Inflammatory macrophage (primary cell): ENCODE measurements at regions not wholly inside any gene's neighbourhood (a gene's known extent, or its start where the extent isn't known, plus 50 kb on each side); places are given as distances from the start of the nearest gene placed in this dataset.

Experiments
- DNase-seq, 2 donors: peaks; one replicate each; pipeline ENCODE4 v3.0.0-alpha.2; 2020 to 2022

- peak in 1 of 2 donors; percentile 33 for DNase-seq
Observed at GRCh38 chr12:116650585-116651087, 87.2 kb downstream of the SPRING1 start.

DNA sequence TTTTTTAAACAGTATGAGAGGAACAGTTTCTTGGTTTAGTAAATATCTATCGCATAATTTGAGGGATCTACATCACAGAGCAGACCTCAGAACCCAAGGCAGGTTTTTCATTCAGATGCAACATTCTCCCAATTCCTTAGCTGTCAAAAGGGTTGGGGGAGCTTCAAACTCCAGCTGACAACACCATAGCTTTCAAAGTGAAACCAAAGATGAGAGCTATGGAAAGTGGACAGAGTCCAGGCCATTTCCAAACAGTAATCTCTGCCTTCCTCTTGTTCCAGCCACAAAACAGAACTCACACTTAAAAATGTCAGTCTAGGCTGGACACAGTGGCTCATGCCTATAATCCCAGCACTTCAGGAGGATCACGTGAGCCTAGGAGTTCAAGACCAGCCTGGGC, 87.8 kb downstream of the SPRING1 start:
- DNase-seq: no peak

DNA sequence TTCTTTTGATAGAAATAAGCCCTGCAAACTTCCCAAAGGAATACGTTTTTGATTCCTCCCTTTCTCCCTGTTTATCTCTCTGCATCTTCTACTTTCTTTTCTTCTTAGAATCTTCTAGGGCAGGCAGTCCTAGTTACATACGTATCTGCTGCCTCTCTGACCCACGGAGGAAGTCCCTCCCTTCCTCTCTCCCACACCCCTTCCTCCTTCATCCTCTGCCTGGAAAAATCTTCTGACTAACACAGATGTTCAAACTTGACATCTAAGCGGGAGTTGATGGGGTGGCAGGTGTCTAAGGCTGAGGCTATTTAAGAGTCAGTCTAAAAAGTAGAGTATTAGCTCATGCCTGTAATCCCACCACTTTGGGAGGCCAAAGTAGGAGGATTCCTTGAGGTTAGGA, 88.6 kb downstream of the MAP1LC3B2 start:
- no peak for DNase-seq

GRCh38 chr12:116646901-116647300, 87.7 kb downstream of the MAP1LC3B2 start:
- DNase-seq: no peak

DNA sequence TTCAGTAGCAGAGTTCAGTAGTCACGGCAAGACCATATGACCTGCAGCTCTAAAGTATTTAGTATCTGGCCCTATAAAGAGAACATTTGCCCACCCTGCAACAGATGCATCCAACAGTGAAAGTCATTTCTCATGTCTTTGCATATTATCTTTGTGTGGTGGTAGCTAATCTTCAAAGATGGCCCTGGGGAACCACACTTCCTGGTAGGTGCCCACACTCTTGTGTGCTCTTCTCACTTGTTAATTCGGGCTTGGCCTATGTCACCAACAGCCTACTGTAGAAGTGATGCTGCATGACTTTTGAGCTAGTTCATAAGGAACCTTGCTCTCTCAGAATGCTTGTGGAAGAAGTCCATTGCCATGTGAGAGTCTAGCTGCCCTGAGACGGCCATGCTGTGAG, 85.6 kb downstream of the MAP1LC3B2 start:
- DNase-seq: no peak

GRCh38 chr12:116642683-116643082, 83.5 kb downstream of the MAP1LC3B2 start:
- DNase-seq: peak in 1 of 2 donors; percentile 32

GRCh38 chr12:116642106-116642505, 82.9 kb downstream of the MAP1LC3B2 start:
- peak in 1 of 2 donors; percentile 14 for DNase-seq

GRCh38 chr12:116640281-116640680, 81.1 kb downstream of the MAP1LC3B2 start:
- DNase-seq: no peak

- DNase-seq: no peak
Observed at GRCh38 chr12:116639765-116640164, 80.6 kb downstream of the MAP1LC3B2 start.

DNA sequence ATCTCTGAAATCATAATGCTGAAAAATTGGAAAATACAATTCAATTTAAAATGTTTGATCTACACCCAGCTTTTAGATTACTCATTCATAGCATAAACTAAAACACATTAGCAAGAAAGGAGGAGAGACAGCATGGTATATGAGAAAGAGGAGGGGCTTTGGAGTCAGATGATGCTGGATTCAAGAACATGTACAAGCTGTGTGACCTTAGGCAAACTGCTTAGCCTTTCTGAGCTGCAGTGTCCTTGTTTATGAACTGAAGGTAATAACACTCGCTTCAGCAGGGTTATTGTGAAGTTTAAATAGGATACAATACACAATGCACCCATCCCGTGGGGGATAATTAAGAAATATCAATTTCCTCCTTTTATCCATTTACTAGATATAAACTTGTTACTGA, 79.2 kb downstream of the MAP1LC3B2 start:
- DNase-seq: no peak

DNA sequence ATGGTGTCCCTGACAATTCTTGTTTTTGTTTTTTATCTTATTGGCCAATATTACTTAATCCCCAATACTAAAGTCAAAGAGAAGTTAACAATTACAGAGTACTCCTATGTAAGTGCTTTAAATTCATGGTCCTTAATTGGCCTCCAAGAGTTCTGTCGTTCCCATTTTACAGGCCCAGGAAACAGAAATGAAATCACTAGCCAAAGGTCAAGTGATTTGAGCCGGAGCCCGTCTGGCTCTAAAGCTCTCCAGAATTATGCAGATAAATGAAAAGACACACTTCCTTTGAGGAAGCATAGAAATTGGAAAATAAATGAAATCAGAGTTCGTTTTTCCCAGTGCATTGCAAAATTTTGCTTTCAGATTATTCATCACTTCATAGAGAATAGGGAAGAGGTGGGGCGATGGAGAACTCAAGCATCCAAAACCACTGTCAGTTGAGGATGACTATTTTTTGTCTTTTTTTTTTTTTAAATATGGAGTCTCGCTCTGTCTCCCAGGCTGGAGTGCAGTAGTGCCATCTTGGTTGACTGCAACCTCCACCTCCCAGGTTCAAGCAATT, 78.5 kb downstream of the MAP1LC3B2 start:
- DNase-seq: peak; percentile 75 to 87

GRCh38 chr12:116636608-116637519, 77.7 kb downstream of the MAP1LC3B2 start:
- no peak for DNase-seq

DNA sequence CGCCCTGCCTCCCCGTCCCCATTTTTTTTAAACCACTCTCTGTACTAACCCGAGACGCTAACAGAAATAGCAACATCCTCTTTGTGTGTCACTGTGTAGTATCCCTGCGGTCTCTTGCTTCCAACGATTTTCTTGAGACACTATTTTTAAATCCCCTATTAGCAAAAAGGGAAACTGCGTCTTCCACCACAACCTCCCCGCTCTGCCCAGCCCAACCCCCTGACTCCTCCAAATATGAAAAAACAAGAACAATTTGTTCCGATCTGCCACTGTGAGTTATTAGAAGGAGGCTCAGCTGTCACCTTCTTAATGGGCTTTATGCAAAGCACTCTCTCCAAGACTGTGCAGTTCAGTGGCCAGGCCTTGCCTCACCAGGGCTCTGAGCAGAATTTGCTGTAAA, 76.3 kb downstream of the MAP1LC3B2 start:
- DNase-seq: peak; percentile 67 to 73

GRCh38 chr12:116633476-116633875, 74.3 kb downstream of the MAP1LC3B2 start:
- no peak for DNase-seq

GRCh38 chr12:116631619-116632018, 72.4 kb downstream of the MAP1LC3B2 start:
- no peak for DNase-seq

GRCh38 chr12:116630762-116631161, 71.6 kb downstream of the MAP1LC3B2 start:
- no peak for DNase-seq

DNA sequence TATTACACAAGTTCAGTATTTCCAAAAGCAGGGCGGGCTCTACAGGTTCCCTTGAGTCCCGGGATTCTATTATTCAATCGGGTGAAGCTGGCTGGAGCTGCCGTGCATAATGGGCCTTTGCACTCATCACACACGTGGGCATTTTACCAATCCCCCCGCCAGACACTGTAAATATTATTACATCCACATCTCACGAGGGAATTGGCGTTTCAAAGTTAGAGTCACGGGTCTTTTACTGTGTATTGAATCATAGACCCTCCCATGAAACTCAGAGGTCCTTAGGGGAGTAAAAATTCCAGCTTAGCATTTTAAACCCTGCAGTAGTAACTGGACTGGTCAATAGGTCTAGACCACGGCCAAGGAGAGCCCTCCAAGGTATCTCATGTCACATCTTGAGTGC, 70.3 kb downstream of the MAP1LC3B2 start:
- no peak for DNase-seq

GRCh38 chr12:116628989-116629388, 69.8 kb downstream of the MAP1LC3B2 start:
- DNase-seq: no peak

- no peak for DNase-seq
Observed at GRCh38 chr12:116628450-116628793, 69.2 kb downstream of the MAP1LC3B2 start.
